ENCODE measurements at regions not wholly inside any gene's neighbourhood (a gene's known extent, or its start where the extent isn't known, plus 50 kb on each side); places are given as distances from the start of the nearest gene placed in this dataset.

DNA sequence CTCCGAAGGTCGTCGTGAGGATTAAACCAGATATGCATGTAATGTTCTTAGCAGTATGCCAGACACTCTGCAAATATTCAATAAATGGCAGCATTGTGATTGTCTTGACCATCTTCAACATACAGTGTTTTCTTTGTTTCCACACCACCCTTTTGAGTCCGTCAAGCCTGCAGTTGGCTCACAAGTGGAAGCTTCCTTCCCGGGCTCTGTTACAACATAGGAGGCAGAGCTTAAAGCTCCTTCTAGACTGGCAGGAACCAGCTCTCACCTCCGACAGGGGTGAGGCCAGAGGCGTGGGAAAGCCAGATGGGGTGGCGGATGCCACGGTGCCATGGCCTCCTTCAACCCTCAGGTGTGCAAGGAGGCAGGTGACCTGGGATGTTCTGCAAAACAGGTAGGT is 138.3 kb downstream of the FOXL1 start:
- no peak overlapping the region for H3K27ac Mint-ChIP-seq
- DNase-seq (ENCODE audit: low spot score in 2 of 2, unreplicated experiment in 2 of 2), result no peak
- H3K27me3 Mint-ChIP-seq (ENCODE audit: low read depth), result peaks cover 25% of the 10 kb centered on the region
- no peak overlapping the region for H3K4me3 Mint-ChIP-seq
- H3K4me1 Mint-ChIP-seq, result peaks cover 9% of the 10 kb centered on the region
- no peaks in the 10 kb centered on the region for H3K36me3 Mint-ChIP-seq
- TF ChIP-seq, protein P1, sequence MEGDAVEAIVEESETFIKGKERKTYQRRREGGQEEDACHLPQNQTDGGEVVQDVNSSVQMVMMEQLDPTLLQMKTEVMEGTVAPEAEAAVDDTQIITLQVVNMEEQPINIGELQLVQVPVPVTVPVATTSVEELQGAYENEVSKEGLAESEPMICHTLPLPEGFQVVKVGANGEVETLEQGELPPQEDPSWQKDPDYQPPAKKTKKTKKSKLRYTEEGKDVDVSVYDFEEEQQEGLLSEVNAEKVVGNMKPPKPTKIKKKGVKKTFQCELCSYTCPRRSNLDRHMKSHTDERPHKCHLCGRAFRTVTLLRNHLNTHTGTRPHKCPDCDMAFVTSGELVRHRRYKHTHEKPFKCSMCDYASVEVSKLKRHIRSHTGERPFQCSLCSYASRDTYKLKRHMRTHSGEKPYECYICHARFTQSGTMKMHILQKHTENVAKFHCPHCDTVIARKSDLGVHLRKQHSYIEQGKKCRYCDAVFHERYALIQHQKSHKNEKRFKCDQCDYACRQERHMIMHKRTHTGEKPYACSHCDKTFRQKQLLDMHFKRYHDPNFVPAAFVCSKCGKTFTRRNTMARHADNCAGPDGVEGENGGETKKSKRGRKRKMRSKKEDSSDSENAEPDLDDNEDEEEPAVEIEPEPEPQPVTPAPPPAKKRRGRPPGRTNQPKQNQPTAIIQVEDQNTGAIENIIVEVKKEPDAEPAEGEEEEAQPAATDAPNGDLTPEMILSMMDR (IDR thresholded peaks at IDR 0.05; ENCODE audit: unreplicated experiment), result no peak
- no peaks in the 10 kb centered on the region for H3K9me3 Mint-ChIP-seq

DNA sequence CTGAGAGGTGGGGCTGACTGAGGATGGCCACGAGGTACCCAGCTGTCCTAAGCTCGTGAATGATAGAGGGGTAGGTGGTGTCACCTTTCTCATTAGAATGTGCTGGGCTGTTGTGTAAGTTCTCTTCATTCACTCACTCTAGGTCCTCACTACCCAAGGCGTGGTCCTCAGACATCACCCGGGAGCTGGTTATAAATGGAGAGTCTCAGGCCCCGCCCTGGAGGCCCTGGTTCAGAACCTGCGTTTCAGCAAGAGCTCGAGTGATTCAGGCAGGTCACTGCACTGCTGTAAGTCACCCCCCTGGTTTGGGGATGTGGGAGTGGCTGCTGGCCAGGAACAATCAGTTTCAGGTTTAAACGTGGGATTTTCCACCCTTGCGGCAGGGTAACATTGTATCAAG is 139.8 kb downstream of the FOXL1 start:
- H3K9me3 Mint-ChIP-seq, result no peaks in the 10 kb centered on the region
- TF ChIP-seq, protein P1 (IDR thresholded peaks at IDR 0.05; ENCODE audit: unreplicated experiment), result no peak
- H3K36me3 Mint-ChIP-seq, result no peaks in the 10 kb centered on the region
- H3K4me1 Mint-ChIP-seq, result peaks cover 9% of the 10 kb centered on the region
- H3K27ac Mint-ChIP-seq, result no peak overlapping the region
- H3K27me3 Mint-ChIP-seq (ENCODE audit: low read depth), result peaks cover 18% of the 10 kb centered on the region
- no peak overlapping the region for H3K4me3 Mint-ChIP-seq
- DNase-seq (ENCODE audit: low spot score in 2 of 2, unreplicated experiment in 2 of 2), result no peak

DNA sequence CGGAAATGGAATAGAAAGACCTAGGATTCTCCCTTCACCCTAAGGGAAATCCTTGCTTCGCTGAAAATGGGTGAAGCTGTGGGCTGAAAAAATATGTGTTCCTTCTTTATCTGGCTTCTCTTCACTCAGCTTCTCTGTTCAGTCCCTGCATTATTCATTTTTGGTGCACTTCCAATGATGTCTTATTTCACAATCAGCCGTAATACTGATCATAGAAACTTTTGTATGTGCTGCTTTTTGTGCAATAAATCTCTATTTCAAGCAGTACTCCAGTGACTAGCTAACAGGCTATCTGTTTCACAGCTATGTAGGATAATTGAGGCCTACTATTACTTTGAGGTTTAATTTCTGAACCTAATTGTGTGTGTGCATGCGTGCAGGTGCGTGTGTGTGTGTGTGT is 144.6 kb downstream of the FOXL1 start:
- Mint-ChIP-seq H3K27me3 (ENCODE audit: low read depth) (peaks cover 41% of the 10 kb centered on the region), H3K9me3 (no peaks in the 10 kb centered on the region), H3K36me3 (no peaks in the 10 kb centered on the region), H3K4me3 (no peak overlapping the region), H3K27ac (no peak overlapping the region), H3K4me1 (peaks cover 6% of the 10 kb centered on the region)
- TF ChIP-seq, protein P1 (IDR thresholded peaks at IDR 0.05; ENCODE audit: unreplicated experiment), result no peak
- no peak for DNase-seq (ENCODE audit: low spot score in 2 of 2, unreplicated experiment in 2 of 2)

DNA sequence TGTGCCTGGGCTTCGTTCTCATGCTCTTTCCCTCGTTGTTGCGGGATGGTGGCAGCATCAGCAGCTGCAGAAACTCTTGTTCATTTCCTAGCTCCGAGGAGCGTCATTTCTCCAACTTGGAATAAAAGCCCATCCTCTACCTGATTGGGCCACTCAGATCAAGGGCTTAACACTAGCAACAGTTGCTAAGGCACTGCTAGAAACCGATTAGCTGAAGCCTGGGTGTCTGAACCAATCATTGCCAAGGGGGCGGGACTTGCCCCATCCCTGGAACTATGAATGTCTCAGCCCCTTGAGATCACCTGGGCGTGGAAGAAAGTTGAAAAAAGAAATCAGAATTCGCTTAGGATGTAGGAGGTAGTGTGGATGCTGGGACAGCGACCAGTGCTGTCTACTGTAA is 145.3 kb downstream of the FOXL1 start:
- TF ChIP-seq, protein P1 (IDR thresholded peaks at IDR 0.05; ENCODE audit: unreplicated experiment), result no peak
- peaks cover 48% of the 10 kb centered on the region for H3K27me3 Mint-ChIP-seq (ENCODE audit: low read depth)
- no peak overlapping the region for H3K4me3 Mint-ChIP-seq
- H3K4me1 Mint-ChIP-seq, result no peaks in the 10 kb centered on the region
- DNase-seq (ENCODE audit: low spot score in 2 of 2, unreplicated experiment in 2 of 2), result no peak
- no peaks in the 10 kb centered on the region for H3K36me3 Mint-ChIP-seq
- no peaks in the 10 kb centered on the region for H3K9me3 Mint-ChIP-seq
- no peak overlapping the region for H3K27ac Mint-ChIP-seq

DNA sequence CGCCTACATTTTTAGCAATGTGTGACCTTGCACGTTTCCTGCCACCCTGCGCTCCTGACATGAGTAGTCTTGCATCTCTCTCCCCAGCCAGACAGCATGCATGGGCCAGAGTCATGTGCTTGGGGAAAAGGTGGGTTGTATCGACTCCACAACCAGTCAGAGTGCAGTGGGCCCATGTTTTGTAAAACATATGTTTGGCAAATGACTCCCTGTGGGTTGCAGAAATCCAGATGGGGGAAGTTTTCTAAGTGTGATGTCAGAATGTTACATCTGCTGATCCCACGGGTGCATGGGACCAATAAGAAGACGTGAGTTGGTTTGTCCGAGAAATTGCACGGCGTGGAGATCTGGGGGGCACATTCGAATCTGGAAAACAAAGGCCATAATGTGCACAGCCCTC is 147.1 kb downstream of the FOXL1 start:
- H3K27ac Mint-ChIP-seq, result no peak overlapping the region
- DNase-seq (ENCODE audit: low spot score in 2 of 2, unreplicated experiment in 2 of 2), result no peak
- no peaks in the 10 kb centered on the region for H3K36me3 Mint-ChIP-seq
- peaks cover 61% of the 10 kb centered on the region for H3K27me3 Mint-ChIP-seq (ENCODE audit: low read depth)
- H3K4me3 Mint-ChIP-seq, result no peak overlapping the region
- H3K4me1 Mint-ChIP-seq, result peaks cover under 1% of the 10 kb centered on the region
- no peaks in the 10 kb centered on the region for H3K9me3 Mint-ChIP-seq
- TF ChIP-seq, protein P1 (IDR thresholded peaks at IDR 0.05; ENCODE audit: unreplicated experiment), result no peak

DNA sequence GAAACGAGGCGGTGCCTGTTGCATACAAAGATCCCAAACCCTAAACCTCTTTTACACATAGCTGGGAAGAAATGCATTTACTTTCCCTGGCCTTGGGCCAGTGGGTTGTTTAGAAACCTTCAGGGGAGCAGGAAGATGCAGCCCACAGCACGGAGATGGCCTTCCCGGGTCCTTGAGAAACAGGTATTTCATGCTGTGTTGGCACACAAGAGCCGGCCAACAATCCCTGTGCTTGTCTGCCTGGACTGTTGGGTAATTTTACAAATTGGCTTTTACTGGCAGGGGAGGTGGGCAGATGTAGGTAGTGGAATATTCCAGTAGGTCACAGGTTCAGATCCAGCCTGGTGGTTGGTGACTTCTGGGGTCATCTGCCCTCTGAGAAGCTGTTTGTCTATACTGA is 148.0 kb downstream of the FOXL1 start:
- DNase-seq (ENCODE audit: low spot score in 2 of 2, unreplicated experiment in 2 of 2), result no peak
- TF ChIP-seq, protein P1 (IDR thresholded peaks at IDR 0.05; ENCODE audit: unreplicated experiment), result no peak
- no peak overlapping the region for H3K27ac Mint-ChIP-seq
- no peaks in the 10 kb centered on the region for H3K9me3 Mint-ChIP-seq
- H3K27me3 Mint-ChIP-seq (ENCODE audit: low read depth), result peaks cover 64% of the 10 kb centered on the region
- no peak overlapping the region for H3K4me3 Mint-ChIP-seq
- H3K4me1 Mint-ChIP-seq, result peaks cover 7% of the 10 kb centered on the region
- H3K36me3 Mint-ChIP-seq, result no peaks in the 10 kb centered on the region
